Right lobe of liver (tissue), 6 donors: ENCODE measurements at regions not wholly inside any gene's neighbourhood (a gene's known extent, or its start where the extent isn't known, plus 50 kb on each side); places are given as distances from the start of the nearest gene placed in this dataset.

Experiments used
- ATAC-seq, 4 donors: fragments of 200-7000 bp; cut with Tn5 transposase; one replicate each; pipeline ENCODE4 v1.9.1; 2020; ENCODE audit warnings: mild to moderate bottlenecking in 4 of 4, moderate library complexity in 4 of 4
- DNase-seq, 3 donors: peaks; one replicate each; pipeline ENCODE4 v3.0.0-alpha.2; 2020
- H3K27ac ChIP-seq, 3 donors: fragments of 200-600 bp; one replicate each; pipeline ENCODE4 v1.8.0; 2022
- H3K27me3 ChIP-seq, 2 donors: fragments of 200-600 bp; one replicate each; pipeline ENCODE4 v1.8.0; 2022
- H3K36me3 ChIP-seq, 4 donors: fragments of 200-600 bp; sonication (generic) in 1 of 4; one replicate each; pipeline versions ENCODE4 v1.5.1 to v1.8.0; 2017 to 2022; ENCODE audit warnings: control low read depth in 1 of 4
- H3K4me1 ChIP-seq, 4 donors: fragments of 200-600 bp; sonication (generic) in 1 of 4; one replicate each; pipeline versions ENCODE4 v1.5.1 to v1.8.0; 2017 to 2022; ENCODE audit warnings: control low read depth in 1 of 4
- H3K4me3 ChIP-seq, 3 donors: fragments of 200-600 bp; one replicate each; pipeline ENCODE4 v1.8.0; 2022
- H3K9me3 ChIP-seq, 4 donors: fragments of 200-600 bp; sonication (generic) in 1 of 4; one replicate each; pipeline versions ENCODE4 v1.5.1 to v1.8.0; 2017 to 2022; ENCODE audit warnings: control low read depth in 1 of 4
- POLR2A ChIP-seq: fragments of 450-650 bp; IDR thresholded peaks from one replicate; pipeline ENCODE4 v1.6.1; 2017; ENCODE audit warnings: antibody characterized with exemption, mild to moderate bottlenecking
- WGBS: methylation state at CpG from one replicate; pipeline ENCODE4 v1.1.6; 2018; ENCODE audit warnings: low coverage, low lambda C conversion rate; ENCODE audit not compliant: insufficient coverage; ENCODE audit errors: missing lambda C conversion rate; 5-methylcytosine and 5-hydroxymethylcytosine counted together
- intact Hi-C, 2 donors: fragments of 100-400 bp; cut with DNase I; formaldehyde crosslinking; loops; one replicate each; pipeline versions ENCODE4 v1.11.2 to v1.14.1; 2022
- TF ChIP-seq, protein P1 (sequence below), 4 donors: fragments of 200-600 bp in 3 of 4; fragments of 450-650 bp in 1 of 4; IDR thresholded peaks; one replicate each; pipeline versions ENCODE4 v1.5.1 to v1.8.0; 2016 to 2022; ENCODE audit warnings: antibody characterized with exemption in 4 of 4, mild to moderate bottlenecking in 2 of 4
- donor health status: DM: no; HTN: yes; CAD: no.
- donor health status: DM: no; HTN: no; CAD: no.
- donor health status: DM: no; HTN: no; CAD: no.
- donor health status: DM: no; HTN: yes; CAD: no.
- donor health status: DM: no; HTN: yes; CAD: no.

DNA sequence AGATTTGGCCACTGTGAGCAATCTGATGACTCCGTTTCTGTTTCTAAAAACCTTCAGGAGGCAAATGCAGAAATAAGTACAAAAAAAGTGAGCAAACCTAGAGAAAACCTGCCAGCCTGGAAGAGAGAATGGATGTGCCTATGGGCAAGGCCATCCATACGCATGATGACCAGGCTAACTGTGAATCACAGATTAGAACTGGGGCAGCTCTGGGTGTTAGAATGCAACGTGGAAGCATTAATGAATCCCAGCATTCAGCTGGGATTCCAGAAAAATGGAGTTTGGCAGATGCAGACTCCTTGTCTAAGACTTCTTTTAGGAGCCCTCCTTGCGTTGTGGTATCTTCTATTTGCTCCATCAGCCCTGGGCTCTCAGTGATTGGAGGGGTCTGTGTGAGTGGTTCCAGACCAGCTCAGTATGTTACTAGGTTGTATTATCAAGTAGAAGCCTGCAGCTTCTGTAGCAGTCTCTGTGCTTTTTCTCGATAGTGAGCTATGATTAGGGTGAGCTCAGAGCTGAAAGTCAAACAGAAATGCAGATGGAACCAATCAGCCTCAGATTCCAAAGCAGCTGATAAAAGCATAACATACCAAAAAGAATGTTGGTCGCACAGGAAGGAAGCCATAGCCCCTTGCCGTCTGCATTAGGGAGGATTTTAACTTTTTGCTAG, 154.0 kb downstream of the PSMG1 start:
- intact Hi-C loops = no loop called here
- no peak for TF ChIP-seq POLR2A
- TF ChIP-seq, protein P1, sequence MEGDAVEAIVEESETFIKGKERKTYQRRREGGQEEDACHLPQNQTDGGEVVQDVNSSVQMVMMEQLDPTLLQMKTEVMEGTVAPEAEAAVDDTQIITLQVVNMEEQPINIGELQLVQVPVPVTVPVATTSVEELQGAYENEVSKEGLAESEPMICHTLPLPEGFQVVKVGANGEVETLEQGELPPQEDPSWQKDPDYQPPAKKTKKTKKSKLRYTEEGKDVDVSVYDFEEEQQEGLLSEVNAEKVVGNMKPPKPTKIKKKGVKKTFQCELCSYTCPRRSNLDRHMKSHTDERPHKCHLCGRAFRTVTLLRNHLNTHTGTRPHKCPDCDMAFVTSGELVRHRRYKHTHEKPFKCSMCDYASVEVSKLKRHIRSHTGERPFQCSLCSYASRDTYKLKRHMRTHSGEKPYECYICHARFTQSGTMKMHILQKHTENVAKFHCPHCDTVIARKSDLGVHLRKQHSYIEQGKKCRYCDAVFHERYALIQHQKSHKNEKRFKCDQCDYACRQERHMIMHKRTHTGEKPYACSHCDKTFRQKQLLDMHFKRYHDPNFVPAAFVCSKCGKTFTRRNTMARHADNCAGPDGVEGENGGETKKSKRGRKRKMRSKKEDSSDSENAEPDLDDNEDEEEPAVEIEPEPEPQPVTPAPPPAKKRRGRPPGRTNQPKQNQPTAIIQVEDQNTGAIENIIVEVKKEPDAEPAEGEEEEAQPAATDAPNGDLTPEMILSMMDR (IDR thresholded peaks at IDR 0.05) = no peak
- H3K4me1 ChIP-seq = peaks cover 0 to 11% (median 7%) of the 10 kb centered on the region in 4 donors
- H3K36me3 ChIP-seq = no peaks in the 10 kb centered on the region
- H3K27ac ChIP-seq = no peak overlapping the region
- no peaks in the 10 kb centered on the region for H3K27me3 ChIP-seq
- DNase-seq (no peak), ATAC-seq (no peak)
- WGBS = 57% methylated on average over 6 of the region's 7 CpGs
- no peak overlapping the region for H3K4me3 ChIP-seq
- no peaks in the 10 kb centered on the region for H3K9me3 ChIP-seq

DNA sequence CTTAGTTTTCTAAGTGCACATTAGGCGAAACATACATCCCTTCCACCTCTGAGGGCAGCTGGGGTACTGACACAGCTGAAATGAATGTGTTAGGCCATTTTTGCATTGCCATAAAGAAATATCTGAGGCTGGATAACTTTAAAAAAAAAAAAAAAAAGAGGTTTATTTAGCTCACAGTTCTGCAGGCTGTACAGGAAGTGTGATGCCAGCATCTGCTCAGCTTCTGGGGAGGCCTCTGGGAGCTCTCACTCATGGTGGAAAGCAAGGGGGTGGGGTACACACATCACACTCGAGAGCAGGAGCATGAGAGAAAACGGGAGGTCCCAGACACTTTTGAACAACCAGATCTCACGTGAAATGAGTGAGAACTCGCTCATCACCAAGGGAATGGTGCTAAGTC, 158.1 kb downstream of the PSMG1 start:
- no peaks in the 10 kb centered on the region for H3K9me3 ChIP-seq
- no peak overlapping the region for H3K27ac ChIP-seq
- no peak overlapping the region for H3K4me3 ChIP-seq
- no peaks in the 10 kb centered on the region for H3K36me3 ChIP-seq
- ATAC-seq (no peak), DNase-seq (no peak)
- H3K4me1 ChIP-seq = peaks cover 0 to 23% (median 3%) of the 10 kb centered on the region in 4 donors
- no peaks in the 10 kb centered on the region for H3K27me3 ChIP-seq
- intact Hi-C loops = no loop called here
- TF ChIP-seq, protein P1 (IDR thresholded peaks at IDR 0.05) = no peak
- TF ChIP-seq POLR2A = no peak
- WGBS = 86% methylated on average over 1 of the region's 5 CpGs

DNA sequence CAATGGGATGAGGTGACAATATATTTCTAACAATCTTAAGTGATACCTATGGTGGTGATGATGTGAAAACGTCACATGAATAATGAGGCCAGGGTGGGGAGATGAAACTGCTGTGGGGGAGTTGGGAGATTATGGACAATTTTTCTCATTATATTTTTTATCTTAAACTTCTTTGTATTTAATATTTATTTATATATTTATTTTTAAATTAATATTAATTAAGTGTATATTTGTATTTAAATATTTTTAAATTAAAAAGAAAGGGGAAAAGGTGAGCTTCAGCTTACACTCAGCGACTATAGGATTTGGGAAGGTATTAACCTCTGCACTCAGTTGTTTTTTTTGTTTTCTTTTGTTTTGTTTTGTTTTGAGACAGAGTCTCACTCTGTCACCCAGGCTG, 158.7 kb downstream of the PSMG1 start:
- Histone ChIP-seq H3K4me1 (peaks cover 0 to 23% (median 3%) of the 10 kb centered on the region in 4 donors), H3K9me3 (no peaks in the 10 kb centered on the region), H3K27me3 (no peaks in the 10 kb centered on the region), H3K36me3 (no peaks in the 10 kb centered on the region), H3K27ac (no peak overlapping the region), H3K4me3 (no peak overlapping the region)
- DNase-seq = no peak
- TF ChIP-seq, protein P1 (IDR thresholded peaks at IDR 0.05) = no peak
- no peak for TF ChIP-seq POLR2A
- no peak for ATAC-seq
- intact Hi-C loops = no loop called here
- 95% methylated on average over 2 of the region's 2 CpGs for WGBS

DNA sequence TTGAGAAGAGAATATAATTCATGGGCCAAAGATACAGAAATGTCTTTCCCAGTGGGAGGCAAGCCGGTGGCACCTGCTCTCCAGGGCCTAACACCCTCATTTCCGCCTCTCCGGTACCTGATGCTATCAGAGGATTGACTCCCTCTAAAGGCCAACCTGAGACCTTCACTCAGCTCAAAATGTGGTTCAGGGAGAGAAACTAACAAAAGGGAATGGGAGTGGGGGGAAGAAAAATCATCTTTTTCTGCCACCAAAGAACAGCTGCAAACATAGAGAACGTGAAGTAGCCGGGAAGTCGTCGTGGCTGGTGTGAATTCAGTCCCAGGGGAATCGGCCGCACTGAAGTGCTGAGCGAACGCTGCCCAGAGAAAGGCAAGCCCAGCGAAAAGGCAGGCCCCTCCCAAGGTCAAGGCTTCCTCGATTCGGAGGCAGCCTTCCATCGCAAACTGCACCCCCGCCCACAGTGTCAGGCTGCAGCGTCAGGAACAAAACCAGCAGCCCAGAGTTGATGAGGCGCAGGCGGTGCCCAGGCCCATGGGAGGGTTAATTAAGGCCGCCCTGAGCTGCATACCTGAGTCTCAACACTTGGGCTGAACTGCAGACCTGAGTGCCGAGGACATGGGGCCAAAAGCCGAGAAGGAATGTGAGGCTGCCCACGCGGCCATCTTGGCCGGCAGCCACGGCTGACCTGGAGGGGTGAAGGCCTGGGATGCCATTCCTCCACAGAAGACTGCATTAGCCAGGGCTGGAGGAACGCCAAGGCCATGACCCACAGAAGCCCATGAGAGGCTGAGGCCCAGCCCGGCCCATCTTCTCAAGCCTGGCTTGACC, 160.2 kb downstream of the PSMG1 start:
- peak overlapping the region in 2 of 3 donors; percentile 13 to 65 for H3K27ac ChIP-seq
- H3K4me3 ChIP-seq = no peak overlapping the region
- TF ChIP-seq POLR2A = no peak
- TF ChIP-seq, protein P1 (IDR thresholded peaks at IDR 0.05) = peak in 2 of 4 donors; percentile 17 to 28
- no peaks in the 10 kb centered on the region for H3K9me3 ChIP-seq
- intact Hi-C loops = no loop called here
- no peaks in the 10 kb centered on the region for H3K27me3 ChIP-seq
- 73% methylated on average over 5 of the region's 28 CpGs for WGBS
- no peaks in the 10 kb centered on the region for H3K36me3 ChIP-seq
- peak; percentile 63 to 80 (median 67) for DNase-seq
- H3K4me1 ChIP-seq = peaks cover 0 to 23% (median 3%) of the 10 kb centered on the region in 4 donors
- ATAC-seq = peak; percentile 41 to 61 (median 52)
